PC-9 (cell line): ENCODE measurements at regions not wholly inside any gene's neighbourhood (a gene's known extent, or its start where the extent isn't known, plus 50 kb on each side); places are given as distances from the start of the nearest gene placed in this dataset.

Experiments
- CTCF ChIP-seq: fragments of 200-600 bp; sonication (generic); conservative IDR thresholded peaks from 2 replicates; pipeline ENCODE4 v1.6.1; 2017; ENCODE audit warnings: mixed run types, antibody characterized with exemption, mild to moderate bottlenecking, moderate library complexity
- EZH2 ChIP-seq: fragments of 200-600 bp; sonication (generic); IDR thresholded peaks from 2 replicates; pipeline ENCODE4 v1.8.0; 2017; ENCODE audit warnings: antibody characterized with exemption, low read depth

DNA sequence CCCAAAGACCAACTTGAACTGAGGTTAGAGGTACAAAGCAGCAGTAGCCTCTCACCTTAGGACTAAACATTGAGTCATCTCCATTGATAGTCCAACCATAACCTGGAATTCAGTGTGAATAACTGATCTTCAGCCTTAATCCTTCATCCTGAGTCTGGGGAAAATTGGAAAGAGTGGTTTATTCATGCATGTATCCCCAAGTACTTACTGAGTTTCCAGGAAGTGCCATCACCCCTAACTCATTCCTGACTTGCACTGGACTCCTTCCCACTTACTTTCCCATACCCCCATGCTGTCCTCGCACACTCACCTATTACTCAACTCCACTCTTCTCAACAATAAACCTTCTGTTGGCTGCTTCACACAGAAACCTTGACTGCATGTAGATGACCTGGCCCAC, 161.4 kb upstream of the ZNF462 start:
- no peak for TF ChIP-seq CTCF
- TF ChIP-seq EZH2, result no peak
